Tibial nerve (tissue), 4 donors: ENCODE measurements at regions not wholly inside any gene's neighbourhood (a gene's known extent, or its start where the extent isn't known, plus 50 kb on each side); places are given as distances from the start of the nearest gene placed in this dataset.

Experiments
- DNase-seq, 2 donors: peaks; one replicate each; pipeline ENCODE4 v3.0.0-alpha.2; 2019; ENCODE audit warnings: low spot score in 2 of 2
- H3K27ac ChIP-seq, 4 donors: fragments of 200-600 bp; sonication (generic) in 3 of 4; one replicate each; pipeline ENCODE4 v1.5.1; 2017 to 2019; ENCODE audit warnings: mild to moderate bottlenecking in 1 of 4
- H3K27me3 ChIP-seq, 2 donors: fragments of 200-600 bp; sonication (generic) in 1 of 2; one replicate each; pipeline versions ENCODE4 v1.5.1 to v1.6.0; 2017 to 2019
- H3K36me3 ChIP-seq, 3 donors: fragments of 200-600 bp; sonication (generic); one replicate each; pipeline ENCODE4 v1.5.1; 2018 to 2019
- H3K4me1 ChIP-seq, 4 donors: fragments of 200-600 bp; sonication (generic) in 3 of 4; one replicate each; pipeline ENCODE4 v1.5.1; 2017 to 2019
- H3K4me3 ChIP-seq, 4 donors: fragments of 200-600 bp; sonication (generic) in 3 of 4; one replicate each; pipeline ENCODE4 v1.5.1; 2017 to 2019; ENCODE audit warnings: mild to moderate bottlenecking in 1 of 4, moderate library complexity in 1 of 4
- H3K9me3 ChIP-seq, 4 donors: fragments of 200-600 bp; sonication (generic) in 3 of 4; one replicate each; pipeline ENCODE4 v1.5.1; 2017 to 2019
- CTCF ChIP-seq, 5 experiments: fragments of 200-600 bp in 3 of 5; fragments of 450-650 bp in 2 of 5; sonication (generic) in 3 of 5; IDR thresholded peaks; one replicate each; pipeline ENCODE4 v1.5.1; 2016 to 2019; ENCODE audit warnings: antibody characterized with exemption in 5 of 5, mild to moderate bottlenecking in 3 of 5, moderate library complexity in 2 of 5
- EP300 ChIP-seq, 2 donors: sonication (generic); formaldehyde crosslinking; IDR thresholded peaks; one replicate each; pipeline ENCODE4 v1.6.1; 2017; ENCODE audit warnings: antibody characterized with exemption in 2 of 2, mild to moderate bottlenecking in 1 of 2
- POLR2A ChIP-seq, 2 donors: fragments of 450-650 bp; IDR thresholded peaks; one replicate each; pipeline ENCODE4 v1.6.1; 2017; ENCODE audit warnings: antibody characterized with exemption in 2 of 2, mild to moderate bottlenecking in 2 of 2, moderate library complexity in 2 of 2
- WGBS, 2 donors: methylation state at CpG; one replicate each; pipeline ENCODE4 v1.1.5; 2018; 5-methylcytosine and 5-hydroxymethylcytosine counted together

DNA sequence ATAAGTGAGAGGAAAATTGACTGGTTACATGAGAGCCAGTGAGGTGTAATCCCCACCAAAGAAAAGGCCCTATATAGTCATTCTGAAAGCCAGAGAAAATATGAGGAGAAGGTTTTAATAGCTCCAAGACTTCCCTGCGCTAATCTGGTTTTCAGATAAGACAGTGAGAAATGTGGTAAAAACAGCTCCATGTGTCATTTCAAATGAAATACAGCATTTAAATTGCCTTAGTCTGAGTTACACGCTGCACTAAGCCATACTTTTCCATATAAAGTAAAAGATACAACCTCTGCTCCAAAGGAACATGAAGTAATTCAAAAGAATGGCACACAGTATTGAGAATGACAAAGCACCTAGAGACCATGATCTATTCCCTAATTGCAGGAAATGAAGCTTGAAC is 378.0 kb upstream of the PDE4D start:
- Histone ChIP-seq H3K4me1 (peaks cover 0 to 6% (median 0%) of the 10 kb centered on the region in 4 donors), H3K27ac (no peak overlapping the region), H3K36me3 (no peaks in the 10 kb centered on the region), H3K9me3 (no peaks in the 10 kb centered on the region), H3K4me3 (no peak overlapping the region), H3K27me3 (no peaks in the 10 kb centered on the region)
- WGBS, 2 donors = 85 to 86% methylated on average over 2 of the region's 2 CpGs
- TF ChIP-seq POLR2A (IDR thresholded peaks at IDR 0.05) = no peak
- no peak for TF ChIP-seq CTCF (IDR thresholded peaks at IDR 0.05)
- TF ChIP-seq EP300 (IDR thresholded peaks at IDR 0.05) = no peak
- no peak for DNase-seq

- Histone ChIP-seq H3K27me3 (no peaks in the 10 kb centered on the region), H3K27ac (no peak overlapping the region), H3K9me3 (no peaks in the 10 kb centered on the region), H3K4me3 (no peak overlapping the region), H3K36me3 (no peaks in the 10 kb centered on the region), H3K4me1 (peaks cover 0 to 5% (median 0%) of the 10 kb centered on the region in 4 donors)
- WGBS, 2 donors = 67 to 68% methylated on average over 3 of the region's 3 CpGs
- no peak for DNase-seq
- no peak for TF ChIP-seq EP300 (IDR thresholded peaks at IDR 0.05)
- TF ChIP-seq POLR2A (IDR thresholded peaks at IDR 0.05) = no peak
- TF ChIP-seq CTCF (IDR thresholded peaks at IDR 0.05) = no peak
Measured at GRCh38 chr5:60267907-60268306, 374.4 kb upstream of the PDE4D start.

- WGBS, 2 donors = 61 to 71% methylated on average over 5 of the region's 5 CpGs
- H3K27ac ChIP-seq = no peak overlapping the region
Measured at GRCh38 chr5:60263346-60263745, 369.8 kb upstream of the PDE4D start.

GRCh38 chr5:60262576-60263295 is 369.2 kb upstream of the PDE4D start:
- TF ChIP-seq POLR2A (IDR thresholded peaks at IDR 0.05) (no peak), EP300 (IDR thresholded peaks at IDR 0.05) (no peak), CTCF (IDR thresholded peaks at IDR 0.05) (no peak)
- no peaks in the 10 kb centered on the region for H3K27me3 ChIP-seq
- no peak for DNase-seq
- H3K36me3 ChIP-seq = no peaks in the 10 kb centered on the region
- no peak overlapping the region for H3K4me3 ChIP-seq
- no peaks in the 10 kb centered on the region for H3K4me1 ChIP-seq
- WGBS, 2 donors = 51 to 59% methylated on average over 6 of the region's 6 CpGs
- H3K9me3 ChIP-seq = no peaks in the 10 kb centered on the region
- H3K27ac ChIP-seq = no peak overlapping the region

More at GRCh38 chr5:60263346-60263745, 369.8 kb upstream of the PDE4D start:
- Histone ChIP-seq H3K36me3 (no peaks in the 10 kb centered on the region), H3K27me3 (no peaks in the 10 kb centered on the region), H3K9me3 (no peaks in the 10 kb centered on the region), H3K4me1 (peaks cover 0 to 3% (median 0%) of the 10 kb centered on the region in 4 donors), H3K4me3 (no peak overlapping the region)
- DNase-seq = no peak
- no peak for TF ChIP-seq EP300 (IDR thresholded peaks at IDR 0.05)
- no peak for TF ChIP-seq CTCF (IDR thresholded peaks at IDR 0.05)
- TF ChIP-seq POLR2A (IDR thresholded peaks at IDR 0.05) = no peak

GRCh38 chr5:60261732-60262131 is 368.2 kb upstream of the PDE4D start:
- WGBS, 2 donors = 93 to 100% methylated on average over 1 of the region's 1 CpG
- H3K36me3 ChIP-seq = no peaks in the 10 kb centered on the region
- no peaks in the 10 kb centered on the region for H3K4me1 ChIP-seq
- H3K4me3 ChIP-seq = no peak overlapping the region
- no peak for DNase-seq
- no peaks in the 10 kb centered on the region for H3K27me3 ChIP-seq
- H3K27ac ChIP-seq = no peak overlapping the region
- TF ChIP-seq POLR2A (IDR thresholded peaks at IDR 0.05) = no peak
- no peaks in the 10 kb centered on the region for H3K9me3 ChIP-seq
